ENCODE measurements at regions not wholly inside any gene's neighbourhood (a gene's known extent, or its start where the extent isn't known, plus 50 kb on each side); places are given as distances from the start of the nearest gene placed in this dataset.

DNA sequence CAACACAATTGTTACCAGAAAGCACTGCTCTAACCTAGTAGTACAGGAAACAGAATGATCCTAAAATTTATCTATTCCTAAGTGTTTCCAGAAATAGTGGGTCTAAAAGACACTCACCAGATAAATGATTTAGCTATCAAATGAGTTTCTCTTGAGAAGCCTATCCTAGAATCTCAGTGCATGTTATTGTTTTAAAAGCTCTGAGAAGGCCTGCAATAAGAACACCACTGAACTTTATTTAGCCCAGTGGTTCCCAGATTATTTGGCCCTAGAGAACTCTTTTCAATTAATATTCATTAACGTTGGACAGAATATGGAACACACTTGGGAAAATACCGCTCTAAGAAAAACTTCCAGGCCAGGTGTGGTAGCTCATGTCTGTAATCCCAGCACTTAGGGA is 220.1 kb upstream of the GHITM start:
- no peaks in the 10 kb centered on the region for H3K27me3 ChIP-seq
- intact Hi-C loops (cut with DNase I) = no loop called here
- no peaks in the 10 kb centered on the region for H3K4me1 ChIP-seq
- no peaks in the 10 kb centered on the region for H3K36me3 ChIP-seq
- no peak for TF ChIP-seq POLR2A (IDR thresholded peaks at IDR 0.05)
- TF ChIP-seq, protein P1, sequence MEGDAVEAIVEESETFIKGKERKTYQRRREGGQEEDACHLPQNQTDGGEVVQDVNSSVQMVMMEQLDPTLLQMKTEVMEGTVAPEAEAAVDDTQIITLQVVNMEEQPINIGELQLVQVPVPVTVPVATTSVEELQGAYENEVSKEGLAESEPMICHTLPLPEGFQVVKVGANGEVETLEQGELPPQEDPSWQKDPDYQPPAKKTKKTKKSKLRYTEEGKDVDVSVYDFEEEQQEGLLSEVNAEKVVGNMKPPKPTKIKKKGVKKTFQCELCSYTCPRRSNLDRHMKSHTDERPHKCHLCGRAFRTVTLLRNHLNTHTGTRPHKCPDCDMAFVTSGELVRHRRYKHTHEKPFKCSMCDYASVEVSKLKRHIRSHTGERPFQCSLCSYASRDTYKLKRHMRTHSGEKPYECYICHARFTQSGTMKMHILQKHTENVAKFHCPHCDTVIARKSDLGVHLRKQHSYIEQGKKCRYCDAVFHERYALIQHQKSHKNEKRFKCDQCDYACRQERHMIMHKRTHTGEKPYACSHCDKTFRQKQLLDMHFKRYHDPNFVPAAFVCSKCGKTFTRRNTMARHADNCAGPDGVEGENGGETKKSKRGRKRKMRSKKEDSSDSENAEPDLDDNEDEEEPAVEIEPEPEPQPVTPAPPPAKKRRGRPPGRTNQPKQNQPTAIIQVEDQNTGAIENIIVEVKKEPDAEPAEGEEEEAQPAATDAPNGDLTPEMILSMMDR (IDR thresholded peaks at IDR 0.05) = no peak
- ATAC-seq (no peak), DNase-seq (no peak)
- 85% methylated on average over 2 of the region's 2 CpGs for WGBS (ENCODE audit: insufficient coverage, low coverage, low lambda C conversion rate, missing lambda C conversion rate)
- H3K9me3 ChIP-seq = no peaks in the 10 kb centered on the region
- no peak overlapping the region for H3K27ac ChIP-seq
- no peak overlapping the region for H3K4me3 ChIP-seq

DNA sequence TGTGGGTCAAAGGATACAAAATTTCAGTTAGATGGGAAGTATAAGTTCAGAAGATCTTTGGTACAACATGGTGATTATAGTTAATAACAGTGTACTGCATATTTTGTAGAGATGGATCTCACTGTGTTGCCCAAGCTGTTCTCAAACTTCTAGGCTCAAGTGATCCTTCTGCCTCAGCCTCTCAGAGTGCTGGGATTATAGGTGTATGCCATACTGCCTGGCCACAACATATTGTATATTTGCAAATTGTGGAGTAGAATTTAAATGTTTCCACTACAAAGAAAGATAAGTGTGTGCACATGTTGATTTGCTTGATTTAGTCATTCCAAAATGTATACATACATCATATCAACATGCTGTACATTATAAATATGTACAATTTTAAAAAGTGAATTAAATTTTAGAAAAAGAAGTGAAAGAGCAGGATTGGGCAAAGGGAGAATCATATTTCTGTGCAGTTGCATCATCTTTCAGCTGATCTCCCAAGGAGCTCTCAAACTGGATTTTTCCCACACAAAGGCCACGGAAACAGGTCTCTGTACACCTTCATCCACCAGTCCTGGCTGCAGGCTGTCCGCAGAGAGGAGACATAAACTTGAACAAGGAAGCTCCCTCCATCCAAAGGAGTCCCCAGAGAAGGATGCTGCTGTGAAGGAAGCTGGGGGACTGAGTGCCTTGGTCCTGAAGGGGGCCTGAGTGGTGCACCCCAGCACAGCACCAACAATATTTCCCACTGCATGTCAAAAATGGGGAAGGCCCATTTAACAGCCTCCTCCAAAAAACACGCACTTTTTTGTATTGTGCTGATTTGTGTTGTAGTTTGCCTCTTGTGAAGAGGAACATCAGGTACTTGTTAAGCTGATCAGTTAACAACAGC is 217.1 kb upstream of the GHITM start:
- no peaks in the 10 kb centered on the region for H3K36me3 ChIP-seq
- no peak for DNase-seq
- WGBS (ENCODE audit: insufficient coverage, low coverage, low lambda C conversion rate, missing lambda C conversion rate) = 89% methylated on average over 3 of the region's 3 CpGs
- no peak for ATAC-seq
- H3K4me3 ChIP-seq = no peak overlapping the region
- no peaks in the 10 kb centered on the region for H3K4me1 ChIP-seq
- H3K27ac ChIP-seq = no peak overlapping the region
- no peak for TF ChIP-seq POLR2A (IDR thresholded peaks at IDR 0.05)
- TF ChIP-seq, protein P1 (IDR thresholded peaks at IDR 0.05) = no peak
- no peaks in the 10 kb centered on the region for H3K27me3 ChIP-seq
- intact Hi-C loops (cut with DNase I) = no loop called here
- no peaks in the 10 kb centered on the region for H3K9me3 ChIP-seq

DNA sequence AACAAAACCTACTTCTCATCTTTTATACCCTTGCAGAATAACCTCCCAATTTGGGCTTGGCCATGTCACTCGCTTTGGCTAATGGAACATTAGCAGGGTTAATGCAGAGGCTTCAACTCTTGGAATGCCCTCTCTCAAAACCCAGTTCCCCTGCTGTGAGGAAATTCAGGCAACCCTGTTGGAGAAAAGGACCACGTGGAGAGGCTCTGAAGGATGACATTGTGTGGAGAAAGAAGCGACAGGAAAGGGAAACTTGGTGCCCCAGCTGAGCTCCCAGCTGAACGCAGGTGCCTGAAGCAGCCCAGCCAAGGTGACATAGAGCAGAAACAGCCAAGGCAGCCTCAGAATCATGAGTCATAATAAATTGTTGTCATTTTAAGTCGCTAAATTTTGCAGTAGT is 214.2 kb upstream of the GHITM start:
- TF ChIP-seq, protein P1 (IDR thresholded peaks at IDR 0.05) = no peak
- no peak for TF ChIP-seq POLR2A (IDR thresholded peaks at IDR 0.05)
- H3K4me1 ChIP-seq = no peaks in the 10 kb centered on the region
- no peak overlapping the region for H3K4me3 ChIP-seq
- no peak for DNase-seq
- H3K27ac ChIP-seq = no peak overlapping the region
- 29% methylated on average over 5 of the region's 5 CpGs for WGBS (ENCODE audit: insufficient coverage, low coverage, low lambda C conversion rate, missing lambda C conversion rate)
- intact Hi-C loops (cut with DNase I) = no loop called here
- H3K27me3 ChIP-seq = no peaks in the 10 kb centered on the region
- H3K36me3 ChIP-seq = no peaks in the 10 kb centered on the region
- no peaks in the 10 kb centered on the region for H3K9me3 ChIP-seq
- no peak for ATAC-seq

DNA sequence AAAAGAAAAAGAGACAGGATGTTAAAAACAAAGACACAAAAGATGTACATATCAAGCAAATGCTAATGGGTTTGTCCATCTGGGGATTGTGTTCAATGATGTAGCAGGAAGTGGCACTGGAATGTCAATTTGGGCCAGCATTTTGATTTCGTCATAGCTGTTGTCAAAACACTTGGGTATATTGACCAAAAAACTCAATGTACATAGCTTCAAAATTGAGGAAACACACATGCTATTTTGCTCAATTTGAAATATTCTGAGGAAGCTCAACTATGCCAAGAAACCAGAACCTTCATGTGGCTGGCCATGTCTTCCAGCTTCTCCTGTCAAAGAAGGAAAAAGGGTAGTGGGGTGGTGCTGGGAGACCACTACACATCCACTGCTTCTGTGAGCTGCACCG is 212.7 kb upstream of the GHITM start:
- WGBS (ENCODE audit: insufficient coverage, low coverage, low lambda C conversion rate, missing lambda C conversion rate) = 31% methylated on average over 2 of the region's 2 CpGs
- no peaks in the 10 kb centered on the region for H3K36me3 ChIP-seq
- no peak overlapping the region for H3K27ac ChIP-seq
- H3K9me3 ChIP-seq = no peaks in the 10 kb centered on the region
- DNase-seq (no peak), ATAC-seq (no peak)
- H3K4me3 ChIP-seq = no peak overlapping the region
- no peaks in the 10 kb centered on the region for H3K27me3 ChIP-seq
- intact Hi-C loops (cut with DNase I) = no loop called here
- H3K4me1 ChIP-seq = no peaks in the 10 kb centered on the region
- TF ChIP-seq, protein P1 (IDR thresholded peaks at IDR 0.05) = no peak
- TF ChIP-seq POLR2A (IDR thresholded peaks at IDR 0.05) = no peak
